SK-N-SH (cell line): ENCODE measurements at regions not wholly inside any gene's neighbourhood (a gene's known extent, or its start where the extent isn't known, plus 50 kb on each side); places are given as distances from the start of the nearest gene placed in this dataset.

Experiments
- CTCF ChIA-PET: fragments of 300-600, 350-600 bp; formaldehyde crosslinking; extraction: SDS; loops from one replicate; lab custom pipeline; 2021; lab: Yijun Ruan, JAX
- POLR2A ChIA-PET: fragments of 350-600 bp; sonication (Branson Sonifier 250); formaldehyde crosslinking; extraction: SDS; loops from one replicate; lab custom pipeline; 2020; ENCODE audit warnings: antibody characterized with exemption, inconsistent platforms; lab: Yijun Ruan, JAX
- DNase-seq: peaks from one replicate; pipeline ENCODE4 v3.0.0; 2012
- H2AFZ ChIP-seq: fragments of 200-600 bp; sonication (generic); 2 replicates; pipeline ENCODE4 v1.8.1; 2016; ENCODE audit warnings: antibody characterized with exemption, mild to moderate bottlenecking, low read depth
- H3F3A ChIP-seq: fragments of 200-600 bp; sonication (generic); replicated peaks from 2 replicates; pipeline ENCODE3; 2016; ENCODE audit warnings: antibody characterized with exemption, mild to moderate bottlenecking; ENCODE audit not compliant: insufficient read depth
- H3K27ac ChIP-seq, 2 experiments: fragments of 200-500 bp in 1 of 2; fragments of 200-600 bp in 1 of 2; sonication (Bioruptor generic) in 1 of 2; sonication (generic), shearing (Covaris generic) in 1 of 2; 2 replicates each; pipeline versions ENCODE4 v1.5.1 to v1.6.1; 2014 to 2016; ENCODE audit warnings: low read depth in 2 of 2, inconsistent platforms in 1 of 2, low read length in 1 of 2, mild to moderate bottlenecking in 1 of 2, mixed read lengths in 1 of 2
- H3K27me3 ChIP-seq: fragments of 200-600 bp; sonication (generic), shearing (Covaris generic); 2 replicates; pipeline ENCODE4 v1.6.1; 2016; ENCODE audit warnings: mixed run types; ENCODE audit not compliant: insufficient read depth
- H3K36me3 ChIP-seq, 2 experiments: fragments of 200-500 bp in 1 of 2; fragments of 200-600 bp in 1 of 2; sonication (Bioruptor generic) in 1 of 2; sonication (generic) in 1 of 2; replicated peaks in 1 of 2; 2 replicates each; pipeline versions ENCODE3 to v1.5.1; 2014 to 2016; ENCODE audit warnings: low read length in 1 of 2, mild to moderate bottlenecking in 1 of 2; ENCODE audit not compliant: insufficient read depth in 2 of 2, control insufficient read depth in 1 of 2
- H3K4me1 ChIP-seq, 2 experiments: fragments of 200-500 bp in 1 of 2; fragments of 200-600 bp in 1 of 2; sonication (Bioruptor generic) in 1 of 2; sonication (generic), shearing (Covaris generic) in 1 of 2; 2 replicates each; pipeline versions ENCODE4 v1.5.1 to v1.6.1; 2014 to 2016; ENCODE audit warnings: low read depth in 1 of 2, low read length in 1 of 2, mixed run types in 1 of 2; ENCODE audit not compliant: insufficient read depth in 2 of 2, control insufficient read depth in 1 of 2
- H3K4me2 ChIP-seq: fragments of 200-600 bp; sonication (generic), shearing (Covaris generic); 2 replicates; pipeline ENCODE4 v1.6.1; 2017; ENCODE audit warnings: mixed run types
- H3K4me3 ChIP-seq, 2 experiments: fragments of 200-500 bp in 1 of 2; fragments of 200-600 bp in 1 of 2; sonication (Bioruptor generic) in 1 of 2; sonication (generic), shearing (Covaris generic) in 1 of 2; 2 replicates each; pipeline versions ENCODE4 v1.5.1 to v1.8.1; 2014 to 2016; ENCODE audit warnings: low read depth in 2 of 2, inconsistent platforms in 1 of 2, low read length in 1 of 2, mild to moderate bottlenecking in 1 of 2, mixed read lengths in 1 of 2, moderate library complexity in 1 of 2
- H3K79me2 ChIP-seq: fragments of 200-600 bp; sonication (generic); 2 replicates; pipeline ENCODE4 v1.8.1; 2017; ENCODE audit warnings: mild to moderate bottlenecking; ENCODE audit not compliant: insufficient read depth
- H3K9ac ChIP-seq: fragments of 200-600 bp; sonication (generic); 2 replicates; pipeline ENCODE4 v1.6.1; 2017; ENCODE audit warnings: mixed run types
- H3K9me2 ChIP-seq: fragments of 200-600 bp; sonication (generic); 2 replicates; pipeline ENCODE4 v1.6.1; 2017; ENCODE audit warnings: mixed run types
- H3K9me3 ChIP-seq: fragments of 200-600 bp; sonication (generic); 2 replicates; pipeline ENCODE4 v1.6.1; 2017; ENCODE audit warnings: mixed run types, mild to moderate bottlenecking, moderate library complexity
- H4K20me1 ChIP-seq: fragments of 200-600 bp; sonication (generic); 2 replicates; pipeline ENCODE4 v1.6.1; 2017; ENCODE audit warnings: mild to moderate bottlenecking, mixed run types; ENCODE audit not compliant: insufficient read depth
- CHD2 ChIP-seq: fragments of 150-350 bp; IDR thresholded peaks from 2 replicates; pipeline ENCODE4 v1.6.1; 2018; ENCODE audit warnings: low read length; ENCODE audit not compliant: partially characterized antibody
- EP300 ChIP-seq, 2 experiments: IDR thresholded peaks; 2 replicates each; pipeline versions ENCODE4 v1.4.0 to v1.6.1; 2012; ENCODE audit warnings: borderline replicate concordance in 1 of 2, low read depth in 1 of 2, low read length in 1 of 2
- FOSL2 ChIP-seq: IDR thresholded peaks from 2 replicates; pipeline ENCODE4 v1.4.0; 2012; ENCODE audit warnings: low read depth, mild to moderate bottlenecking, moderate library complexity, borderline replicate concordance
- FOXJ3 ChIP-seq: sonication (generic); formaldehyde crosslinking; IDR thresholded peaks from 2 replicates; pipeline ENCODE4 v1.5.1; 2020; ENCODE audit warnings: mild to moderate bottlenecking, missing genetic modification reagents
- GABPA ChIP-seq: IDR thresholded peaks from 2 replicates; pipeline ENCODE4 v1.4.0; 2012; ENCODE audit warnings: low read depth, mild to moderate bottlenecking
- IRF3 ChIP-seq: fragments of 150-350 bp; IDR thresholded peaks from 2 replicates; pipeline ENCODE4 v1.6.1; 2016; ENCODE audit warnings: mild to moderate bottlenecking, low read depth, low read length
- RCOR1 ChIP-seq: fragments of 150-350 bp; IDR thresholded peaks from 2 replicates; pipeline ENCODE4 v1.6.1; 2017; ENCODE audit warnings: antibody characterized with exemption, low read length
- REST ChIP-seq: IDR thresholded peaks from 2 replicates; pipeline ENCODE4 v1.6.1; 2012; ENCODE audit warnings: mild to moderate bottlenecking, low read depth, low read length, moderate library complexity
- RXRA ChIP-seq: IDR thresholded peaks from 2 replicates; pipeline ENCODE4 v1.4.0; 2012; ENCODE audit warnings: low read depth, mild to moderate bottlenecking, borderline replicate concordance
- SIN3A ChIP-seq: IDR thresholded peaks from 2 replicates; pipeline ENCODE4 v1.6.1; 2012; ENCODE audit warnings: low read depth, mild to moderate bottlenecking, low read length, moderate library complexity, borderline replicate concordance
- TEAD4 ChIP-seq: IDR thresholded peaks from 2 replicates; pipeline ENCODE4 v1.4.0; 2012; ENCODE audit warnings: mild to moderate bottlenecking, borderline replicate concordance; ENCODE audit not compliant: insufficient read depth
- WGBS: methylation state at CpG from one replicate; pipeline ENCODE4 v1.1.6; 2017; ENCODE audit warnings: low lambda C conversion rate; 5-methylcytosine and 5-hydroxymethylcytosine counted together

- POLR2A ChIA-PET: no interaction called here
- Histone ChIP-seq H3K36me3 (no peaks in the 10 kb centered on the region), H3F3A (no peaks in the 10 kb centered on the region), H3K9me3 (no peaks in the 10 kb centered on the region), H2AFZ (no peak overlapping the region), H3K27ac (no peak overlapping the region), H3K4me2 (no peak overlapping the region), H3K79me2 (no peaks in the 10 kb centered on the region), H4K20me1 (no peaks in the 10 kb centered on the region), H3K9me2 (no peaks in the 10 kb centered on the region), H3K27me3 (no peaks in the 10 kb centered on the region), H3K9ac (no peak overlapping the region), H3K4me3 (no peak overlapping the region), H3K4me1 (no peaks in the 10 kb centered on the region)
- WGBS: 23% methylated on average over 2 of the region's 2 CpGs
- CTCF ChIA-PET: no interaction called here
- no peak for DNase-seq
- TF ChIP-seq IRF3: no peak
- TF ChIP-seq, all 33 proteins: peak for 0
Observed at GRCh38 chr6:22754061-22754460, 184.7 kb downstream of the HDGFL1 start.

- TF ChIP-seq RXRA (no peak), FOSL2 (no peak), CHD2 (no peak), RCOR1 (no peak)
Observed at GRCh38 chr6:22755605-22756004, 186.2 kb downstream of the HDGFL1 start.

GRCh38 chr6:22756365-22756764 lies 187.0 kb downstream of the HDGFL1 start:
- 80% methylated on average over 3 of the region's 3 CpGs for WGBS
- no peaks in the 10 kb centered on the region for H3K27me3 ChIP-seq
- no peaks in the 10 kb centered on the region for H3K36me3 ChIP-seq
- H3K27ac ChIP-seq: no peak overlapping the region
- no peaks in the 10 kb centered on the region for H3F3A ChIP-seq
- no peak overlapping the region for H3K9ac ChIP-seq
- no peak for TF ChIP-seq EP300 (IDR thresholded peaks at IDR 0.05; ENCODE audit: borderline replicate concordance in 1 of 2, low read depth in 1 of 2, low read length in 1 of 2)
- TF ChIP-seq FOXJ3 (CRISPR knock-in tag): no peak
- TF ChIP-seq REST: no peak
- TF ChIP-seq TEAD4: no peak
- no peak for TF ChIP-seq GABPA
- TF ChIP-seq SIN3A: no peak
- H4K20me1 ChIP-seq: no peaks in the 10 kb centered on the region
- ChIA-PET CTCF (no interaction called here), POLR2A (no interaction called here)
- H2AFZ ChIP-seq: no peak overlapping the region
- H3K4me3 ChIP-seq: no peak overlapping the region
- H3K4me2 ChIP-seq: no peak overlapping the region
- no peak for DNase-seq
- H3K79me2 ChIP-seq: no peaks in the 10 kb centered on the region
- no peaks in the 10 kb centered on the region for H3K9me2 ChIP-seq
- no peaks in the 10 kb centered on the region for H3K4me1 ChIP-seq
- H3K9me3 ChIP-seq: no peaks in the 10 kb centered on the region

More at GRCh38 chr6:22755605-22756004, 186.2 kb downstream of the HDGFL1 start:
- Histone ChIP-seq H3K9me2 (no peaks in the 10 kb centered on the region), H3K79me2 (no peaks in the 10 kb centered on the region), H3K27me3 (no peaks in the 10 kb centered on the region), H3K27ac (no peak overlapping the region), H2AFZ (no peak overlapping the region), H3K36me3 (no peaks in the 10 kb centered on the region), H3F3A (no peaks in the 10 kb centered on the region), H4K20me1 (no peaks in the 10 kb centered on the region), H3K9me3 (no peaks in the 10 kb centered on the region), H3K9ac (no peak overlapping the region), H3K4me1 (no peaks in the 10 kb centered on the region), H3K4me3 (no peak overlapping the region), H3K4me2 (no peak overlapping the region)
- 92% methylated on average over 4 of the region's 4 CpGs for WGBS
- CTCF ChIA-PET: no interaction called here
- POLR2A ChIA-PET: no interaction called here
- DNase-seq: no peak
